Heart left ventricle (tissue), 16 donors: ENCODE measurements at regions not wholly inside any gene's neighbourhood (a gene's known extent, or its start where the extent isn't known, plus 50 kb on each side); places are given as distances from the start of the nearest gene placed in this dataset.

Experiments
- ATAC-seq, 4 donors: fragments of 200-7000 bp; cut with Tn5 transposase; one replicate each; pipeline ENCODE4 v1.9.1; 2020 to 2022; ENCODE audit warnings: moderate library complexity in 4 of 4, mild to moderate bottlenecking in 3 of 4, moderate number of reproducible peaks in 1 of 4
- DNase-seq, 5 donors: peaks; one replicate each; pipeline ENCODE4 v3.0.0-alpha.2; 2020
- H3K27ac ChIP-seq, 12 donors: fragments of 200-600 bp; sonication (generic) in 4 of 12; one replicate each; pipeline versions ENCODE4 v1.5.0 to v1.8.0; 2016 to 2022; ENCODE audit warnings: mild to moderate bottlenecking in 2 of 12
- H3K27me3 ChIP-seq, 9 donors: fragments of 200-600 bp; sonication (generic) in 2 of 9; one replicate each; pipeline versions ENCODE4 v1.5.1 to v1.8.0; 2016 to 2022; ENCODE audit warnings: mild to moderate bottlenecking in 3 of 9
- H3K36me3 ChIP-seq, 9 donors: fragments of 200-600 bp; sonication (generic) in 2 of 9; one replicate each; pipeline versions ENCODE4 v1.5.0 to v1.8.0; 2018 to 2022; ENCODE audit warnings: mild to moderate bottlenecking in 2 of 9
- H3K4me1 ChIP-seq, 12 donors: fragments of 200-600 bp; sonication (generic) in 4 of 12; one replicate each; pipeline versions ENCODE4 v1.5.0 to v1.8.0; 2016 to 2022; ENCODE audit warnings: mild to moderate bottlenecking in 3 of 12
- H3K4me3 ChIP-seq, 12 donors: fragments of 200-600 bp; sonication (generic) in 4 of 12; one replicate each; pipeline versions ENCODE4 v1.5.0 to v1.8.0; 2017 to 2022; ENCODE audit warnings: mild to moderate bottlenecking in 9 of 12, moderate library complexity in 4 of 12
- H3K9me3 ChIP-seq, 12 donors: fragments of 200-600 bp; sonication (generic) in 4 of 12; one replicate each; pipeline versions ENCODE4 v1.5.0 to v1.8.0; 2016 to 2022; ENCODE audit warnings: mild to moderate bottlenecking in 1 of 12
- POLR2A ChIP-seq, 2 donors: fragments of 450-650 bp; IDR thresholded peaks; one replicate each; pipeline ENCODE4 v1.6.1; 2017; ENCODE audit warnings: antibody characterized with exemption in 2 of 2, mild to moderate bottlenecking in 2 of 2, moderate library complexity in 2 of 2
- WGBS, 4 donors: extraction: QIAGEN DNeasy Blood & Tissue Kit in 2 of 4; methylation state at CpG; one replicate each; pipeline versions ENCODE4 v1.1.5 to v1.1.7; 2013 to 2018; 5-methylcytosine and 5-hydroxymethylcytosine counted together
- intact Hi-C, 10 donors: fragments of 100-400 bp; cut with DNase I; formaldehyde crosslinking; loops; one replicate each; pipeline versions ENCODE4 v1.11.1 to v1.14.2; 2022
- TF ChIP-seq, protein P1 (sequence below), 12 donors: fragments of 200-600 bp; sonication (generic) in 4 of 12; IDR thresholded peaks; one replicate each; pipeline versions ENCODE4 v1.5.0 to v1.8.0; 2018 to 2022; ENCODE audit warnings: antibody characterized with exemption in 12 of 12, mild to moderate bottlenecking in 5 of 12
- donor health status: ischemic (EF 13 %, LVEDD 7.1; RV severe dilation, severe dysfunction).
- donor health status: healthy with polysubstance abuse.
- donor health status: DM: no; HTN: yes; CAD: no.
- donor health status: DM: no; HTN: no; CAD: no.
- donor health status: ischemic (EF 25% LVEDD 6.9; RV normal size, moderate dysfunction).
- donor health status: ischemic (EF 25% LVEDD 5.7; RV mildly dilated, moderate dysfunction).
- donor health status: healthy.
- donor health status: DM: yes; HTN: yes; CAD: no.
- donor health status: ischemic (EF 35%, LVEDD 5.7; RV mildly dilated, moderate dysfunction).
- donor health status: nonischemic (EF 11% LVEDD 7.7; RV severe dilation, severe dysfunction).
- donor health status: DM: yes; HTN: yes; CAD: no.
- donor health status: PGD.
- donor health status: ischemic (EF 29% LVEDD 5.4; RV normal size, mild dysfunction).
- donor health status: nonischemic (EF 23%, LVEDD 6.1; RV moderate dilation, normal function).

DNA sequence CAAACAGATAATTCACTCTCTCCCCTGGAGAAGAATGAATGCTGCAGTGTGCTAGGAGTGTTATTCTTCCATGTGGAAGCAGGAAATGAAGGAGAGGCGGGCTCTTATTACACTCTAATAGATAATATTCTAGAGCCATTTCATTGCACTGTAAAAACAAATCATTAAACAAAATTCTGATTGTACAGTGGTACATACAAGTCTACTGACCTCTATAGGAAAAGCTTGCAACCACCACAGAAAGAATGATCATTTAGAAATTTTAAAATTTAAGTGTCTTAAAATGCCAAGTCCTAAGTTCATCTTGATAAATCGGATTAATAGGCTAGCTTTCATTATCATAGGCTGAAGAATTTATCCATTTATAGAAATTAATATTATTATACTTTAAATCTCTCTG lies 960.3 kb upstream of the LRRN3 start:
- Histone ChIP-seq H3K36me3 (no peaks in the 10 kb centered on the region), H3K27me3 (no peaks in the 10 kb centered on the region), H3K27ac (no peak overlapping the region), H3K9me3 (peaks cover 0 to 4% (median 0%) of the 10 kb centered on the region in 12 donors), H3K4me3 (no peak overlapping the region), H3K4me1 (no peaks in the 10 kb centered on the region)
- ATAC-seq: no peak
- no peak for DNase-seq
- WGBS, 4 donors: 33 to 51% (median 44%) methylated on average over 2 of the region's 2 CpGs
- intact Hi-C loops: no loop called here
- TF ChIP-seq POLR2A (IDR thresholded peaks at IDR 0.05): no peak
- TF ChIP-seq, protein P1, sequence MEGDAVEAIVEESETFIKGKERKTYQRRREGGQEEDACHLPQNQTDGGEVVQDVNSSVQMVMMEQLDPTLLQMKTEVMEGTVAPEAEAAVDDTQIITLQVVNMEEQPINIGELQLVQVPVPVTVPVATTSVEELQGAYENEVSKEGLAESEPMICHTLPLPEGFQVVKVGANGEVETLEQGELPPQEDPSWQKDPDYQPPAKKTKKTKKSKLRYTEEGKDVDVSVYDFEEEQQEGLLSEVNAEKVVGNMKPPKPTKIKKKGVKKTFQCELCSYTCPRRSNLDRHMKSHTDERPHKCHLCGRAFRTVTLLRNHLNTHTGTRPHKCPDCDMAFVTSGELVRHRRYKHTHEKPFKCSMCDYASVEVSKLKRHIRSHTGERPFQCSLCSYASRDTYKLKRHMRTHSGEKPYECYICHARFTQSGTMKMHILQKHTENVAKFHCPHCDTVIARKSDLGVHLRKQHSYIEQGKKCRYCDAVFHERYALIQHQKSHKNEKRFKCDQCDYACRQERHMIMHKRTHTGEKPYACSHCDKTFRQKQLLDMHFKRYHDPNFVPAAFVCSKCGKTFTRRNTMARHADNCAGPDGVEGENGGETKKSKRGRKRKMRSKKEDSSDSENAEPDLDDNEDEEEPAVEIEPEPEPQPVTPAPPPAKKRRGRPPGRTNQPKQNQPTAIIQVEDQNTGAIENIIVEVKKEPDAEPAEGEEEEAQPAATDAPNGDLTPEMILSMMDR (IDR thresholded peaks at IDR 0.05): peak in 2 of 12 donors; percentile 4 to 19

DNA sequence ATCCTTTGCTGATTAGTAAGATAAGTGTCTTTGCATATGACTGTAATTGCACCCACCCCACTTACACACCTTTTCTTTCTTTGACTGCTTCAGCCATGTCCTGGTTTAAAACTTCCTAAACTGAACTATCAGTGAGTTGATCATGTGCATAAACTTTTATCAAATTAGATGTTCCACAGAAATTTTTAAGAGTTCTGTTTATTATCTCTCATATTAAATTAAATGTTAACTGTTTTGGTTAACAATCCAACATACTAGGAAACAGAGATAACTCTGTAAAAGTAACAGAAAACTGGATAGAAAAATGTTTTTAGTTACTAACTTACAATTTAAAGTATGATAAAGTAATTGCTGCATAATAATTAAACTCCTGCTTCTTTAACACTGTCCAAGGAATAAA lies 959.6 kb upstream of the LRRN3 start:
- no peak for TF ChIP-seq POLR2A (IDR thresholded peaks at IDR 0.05)
- TF ChIP-seq, protein P1 (IDR thresholded peaks at IDR 0.05): no peak
- Histone ChIP-seq H3K9me3 (peaks cover 0 to 4% (median 0%) of the 10 kb centered on the region in 12 donors), H3K27me3 (no peaks in the 10 kb centered on the region), H3K4me3 (no peak overlapping the region), H3K27ac (no peak overlapping the region), H3K4me1 (no peaks in the 10 kb centered on the region), H3K36me3 (no peaks in the 10 kb centered on the region)
- intact Hi-C loops: no loop called here
- DNase-seq: no peak
- no peak for ATAC-seq

DNA sequence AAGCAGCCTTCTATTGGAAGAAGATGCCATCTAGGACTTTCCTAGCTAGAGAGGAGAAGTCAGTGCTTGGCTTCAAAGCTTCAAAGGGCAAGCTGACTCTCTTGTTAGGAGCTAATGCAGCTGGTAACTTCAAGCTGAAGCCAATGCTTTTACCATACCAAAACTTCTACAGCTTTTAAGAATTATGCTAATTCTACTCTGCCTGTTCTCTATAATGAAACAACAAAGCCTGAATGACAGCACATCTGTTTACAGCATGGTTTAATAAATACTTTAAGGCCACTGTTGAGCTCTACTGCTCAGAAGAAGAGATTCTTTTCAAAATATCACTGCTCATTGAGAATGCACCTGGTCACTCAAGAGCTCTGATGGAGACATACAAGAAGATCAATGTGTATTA lies 951.9 kb upstream of the LRRN3 start:
- intact Hi-C loops: no loop called here
- no peak for TF ChIP-seq POLR2A (IDR thresholded peaks at IDR 0.05)
- TF ChIP-seq, protein P1 (IDR thresholded peaks at IDR 0.05): no peak
- no peak for ATAC-seq

DNA sequence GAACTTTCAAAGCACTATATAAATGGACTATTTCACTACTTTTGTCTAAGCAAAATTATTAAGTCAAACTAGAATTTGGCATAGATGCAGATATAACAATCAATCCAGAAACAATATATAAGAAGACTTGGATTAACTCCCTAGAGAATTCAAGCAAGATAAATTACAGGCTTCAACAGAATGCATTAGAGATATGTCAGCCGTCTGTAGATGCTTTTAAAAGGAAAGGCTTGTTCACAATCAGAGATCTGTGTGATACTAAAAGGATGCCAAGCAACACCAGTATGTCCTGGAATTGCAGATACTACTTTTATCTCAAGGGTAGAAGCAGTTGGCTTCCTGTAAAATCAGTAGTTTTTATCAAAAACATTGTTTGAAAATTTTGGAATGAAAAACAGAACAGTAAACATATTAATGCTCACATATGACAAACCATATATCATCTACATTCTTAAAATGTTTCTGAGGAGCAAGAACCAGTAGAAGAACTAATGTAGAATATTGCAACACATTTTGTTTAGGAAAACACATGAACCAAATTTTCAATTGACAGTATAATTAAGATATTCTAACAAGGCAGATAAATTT lies 947.9 kb upstream of the LRRN3 start:
- ATAC-seq (no peak), DNase-seq (no peak)
- Histone ChIP-seq H3K9me3 (peaks cover 0 to 5% (median 0%) of the 10 kb centered on the region in 12 donors), H3K27ac (no peak overlapping the region), H3K36me3 (no peaks in the 10 kb centered on the region), H3K4me1 (no peaks in the 10 kb centered on the region), H3K4me3 (no peak overlapping the region), H3K27me3 (no peaks in the 10 kb centered on the region)
- WGBS, 4 donors: 8 to 16% (median 13%) methylated on average over 1 of the region's 1 CpG
- intact Hi-C loops: no loop called here
- no peak for TF ChIP-seq POLR2A (IDR thresholded peaks at IDR 0.05)
- TF ChIP-seq, protein P1 (IDR thresholded peaks at IDR 0.05): no peak

More for the DNA sequence above, 951.9 kb upstream of the LRRN3 start:
- Histone ChIP-seq H3K27ac (no peak overlapping the region), H3K27me3 (no peaks in the 10 kb centered on the region), H3K9me3 (peaks cover 0 to 3% (median 0%) of the 10 kb centered on the region in 12 donors), H3K4me1 (no peaks in the 10 kb centered on the region), H3K4me3 (no peak overlapping the region), H3K36me3 (no peaks in the 10 kb centered on the region)
- DNase-seq: no peak
